K562 (cell line): ENCODE measurements at regions not wholly inside any gene's neighbourhood (a gene's known extent, or its start where the extent isn't known, plus 50 kb on each side); places are given as distances from the start of the nearest gene placed in this dataset.

ENCODE experiments used
- TARDBP ChIP-seq: fragments of 450-650 bp; IDR thresholded peaks from 2 replicates; pipeline ENCODE4 v1.6.1; 2016
- ZNF24 ChIP-seq: fragments of 450-650 bp; IDR thresholded peaks from 2 replicates; pipeline ENCODE4 v1.6.1; 2016

DNA sequence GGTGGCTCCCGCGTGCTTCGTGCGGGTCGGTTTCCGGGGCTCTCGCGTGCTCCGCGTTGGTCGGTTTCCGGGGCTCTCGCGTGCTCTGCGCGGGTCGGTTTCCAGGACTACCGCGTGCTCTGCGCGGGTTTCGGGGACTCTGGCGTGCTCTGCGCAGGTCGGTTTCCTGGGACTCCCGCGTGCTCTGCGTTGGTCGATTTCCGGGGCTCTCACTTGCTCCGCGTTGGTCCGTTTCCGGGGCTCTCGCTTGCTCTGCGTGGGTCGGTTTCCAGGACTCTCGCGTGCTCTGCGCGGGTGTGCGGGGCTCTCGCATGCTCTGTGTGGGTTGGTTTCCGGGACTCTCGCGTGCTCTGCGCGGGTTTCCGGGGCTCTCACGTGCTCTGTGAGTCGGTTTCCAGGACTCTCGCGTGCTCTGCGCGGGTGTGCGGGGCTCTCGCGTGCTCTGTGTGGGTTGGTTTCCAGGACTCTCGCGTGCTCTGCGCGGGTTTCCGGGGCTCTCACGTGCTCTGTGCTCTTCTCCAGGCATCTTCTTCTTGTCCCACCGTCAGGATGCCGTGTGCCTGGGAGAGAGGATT is 109.9 kb upstream of the LRPAP1 start:
- TF ChIP-seq TARDBP (no peak), ZNF24 (no peak)
